Mesenchymal stem cell (in vitro differentiated cells and primary cell): ENCODE measurements at regions not wholly inside any gene's neighbourhood (a gene's known extent, or its start where the extent isn't known, plus 50 kb on each side); places are given as distances from the start of the nearest gene placed in this dataset.

ENCODE experiments used
- DNase-seq: peaks from one replicate; pipeline ENCODE4 v3.0.0-alpha.2; 2013
- H2AFZ ChIP-seq: one replicate; pipeline ENCODE4 v1.6.1; 2013; ENCODE audit warnings: low read depth, mild to moderate bottlenecking, control low read depth, inconsistent platforms, low read length, moderate library complexity
- H2AK5ac ChIP-seq: 2 replicates; pipeline ENCODE4 v1.6.1; 2013; ENCODE audit warnings: low read length, moderate library complexity, mild to moderate bottlenecking, inconsistent platforms; ENCODE audit not compliant: severe bottlenecking
- H2BK120ac ChIP-seq: one replicate; pipeline ENCODE4 v1.6.1; 2013; ENCODE audit warnings: low read depth, mild to moderate bottlenecking, inconsistent platforms, low read length, moderate library complexity
- H2BK12ac ChIP-seq, 2 experiments: one replicate each; pipeline ENCODE4 v1.6.1; 2013; ENCODE audit warnings: inconsistent platforms in 2 of 2, low read length in 2 of 2, mild to moderate bottlenecking in 2 of 2, moderate library complexity in 2 of 2, control low read depth in 1 of 2
- H2BK15ac ChIP-seq: one replicate; pipeline ENCODE4 v1.6.1; 2013; ENCODE audit warnings: mild to moderate bottlenecking, low read depth, inconsistent platforms; ENCODE audit not compliant: poor library complexity, severe bottlenecking
- H2BK5ac ChIP-seq: 2 replicates; pipeline ENCODE4 v1.6.1; 2013; ENCODE audit warnings: low read depth, mild to moderate bottlenecking, low read length, control low read depth, inconsistent platforms; ENCODE audit not compliant: poor library complexity, severe bottlenecking
- H3K14ac ChIP-seq, 2 experiments: one replicate each; pipeline ENCODE4 v1.6.1; 2013; ENCODE audit warnings: inconsistent platforms in 2 of 2, low read length in 2 of 2, control low read depth in 1 of 2, mild to moderate bottlenecking in 1 of 2, moderate library complexity in 1 of 2
- H3K18ac ChIP-seq, 2 experiments: one replicate each; pipeline ENCODE4 v1.6.1; 2013; ENCODE audit warnings: inconsistent platforms in 2 of 2, low read length in 2 of 2, control low read depth in 1 of 2, low read depth in 1 of 2, mild to moderate bottlenecking in 1 of 2
- H3K23ac ChIP-seq, 2 experiments: one replicate each; pipeline ENCODE4 v1.6.1; 2013; ENCODE audit warnings: inconsistent platforms in 2 of 2, low read length in 2 of 2, mild to moderate bottlenecking in 2 of 2, moderate library complexity in 2 of 2, control low read depth in 1 of 2
- H3K27ac ChIP-seq: 2 replicates; pipeline ENCODE4 v1.5.1; 2013; ENCODE audit warnings: mild to moderate bottlenecking, moderate library complexity, low read length, control low read depth, inconsistent platforms; ENCODE audit not compliant: poor library complexity, severe bottlenecking
- H3K27me3 ChIP-seq, 2 experiments: 2 replicates each; pipeline versions ENCODE4 v1.6.1 to v1.7.0; 2013; ENCODE audit warnings: low read length in 2 of 2, mild to moderate bottlenecking in 2 of 2, moderate library complexity in 2 of 2, control low read depth in 1 of 2, inconsistent platforms in 1 of 2; ENCODE audit not compliant: control insufficient read depth in 1 of 2, insufficient read depth in 1 of 2
- H3K36me3 ChIP-seq, 2 experiments: 2 replicates each; pipeline versions ENCODE4 v1.6.1 to v1.7.0; 2013; ENCODE audit warnings: low read length in 2 of 2, control low read depth in 1 of 2, inconsistent platforms in 1 of 2, low read depth in 1 of 2, mild to moderate bottlenecking in 1 of 2; ENCODE audit not compliant: insufficient read depth in 2 of 2, control insufficient read depth in 1 of 2
- H3K4ac ChIP-seq, 2 experiments: one replicate each; pipeline ENCODE4 v1.6.1; 2013; ENCODE audit warnings: inconsistent platforms in 2 of 2, low read length in 2 of 2, mild to moderate bottlenecking in 2 of 2, moderate library complexity in 2 of 2, control low read depth in 1 of 2, low read depth in 1 of 2
- H3K4me1 ChIP-seq: 2 replicates; pipeline ENCODE4 v1.6.1; 2013; ENCODE audit warnings: low read depth, low read length, control low read depth; ENCODE audit not compliant: control insufficient read depth, insufficient read depth
- H3K4me2 ChIP-seq: 2 replicates; pipeline ENCODE4 v1.6.1; 2013; ENCODE audit warnings: low read length, mild to moderate bottlenecking, inconsistent platforms; ENCODE audit not compliant: poor library complexity, severe bottlenecking
- H3K4me3 ChIP-seq, 2 experiments: 2 replicates each; pipeline versions ENCODE4 v1.5.1 to v1.7.0; 2013; ENCODE audit warnings: low read length in 2 of 2, mild to moderate bottlenecking in 2 of 2, control low read depth in 1 of 2, low read depth in 1 of 2; ENCODE audit not compliant: insufficient read depth in 1 of 2
- H3K79me1 ChIP-seq: replicated peaks from 2 replicates; pipeline ENCODE4 v1.6.1; 2013; ENCODE audit warnings: mild to moderate bottlenecking, control low read depth, low read length, inconsistent platforms; ENCODE audit not compliant: poor library complexity, severe bottlenecking
- H3K9ac ChIP-seq: 2 replicates; pipeline ENCODE4 v1.7.0; 2013; ENCODE audit warnings: mild to moderate bottlenecking, low read length, moderate library complexity
- H3K9me3 ChIP-seq: 2 replicates; pipeline ENCODE4 v1.7.0; 2013; ENCODE audit warnings: mild to moderate bottlenecking, low read length; ENCODE audit not compliant: control insufficient read depth
- H4K8ac ChIP-seq: one replicate; pipeline ENCODE4 v1.6.1; 2013; ENCODE audit warnings: inconsistent platforms, mild to moderate bottlenecking, low read length, moderate library complexity
- H4K91ac ChIP-seq: one replicate; pipeline ENCODE4 v1.6.1; 2013; ENCODE audit warnings: mild to moderate bottlenecking, low read length, inconsistent platforms
- WGBS: methylation state at CpG from one replicate; pipeline ENCODE4 v1.1.7; 2013; ENCODE audit warnings: mixed read lengths; 5-methylcytosine and 5-hydroxymethylcytosine counted together

- Histone ChIP-seq H4K8ac (no peak overlapping the region), H3K4me1 (no peaks in the 10 kb centered on the region), H2AK5ac (no peak overlapping the region), H3K14ac (no peak overlapping the region), H2AFZ (no peak overlapping the region), H3K27me3 (no peaks in the 10 kb centered on the region), H3K18ac (no peak overlapping the region), H4K91ac (no peak overlapping the region), H3K36me3 (no peaks in the 10 kb centered on the region), H3K27ac (no peak overlapping the region), H3K4me3 (no peak overlapping the region), H3K9me3 (no peaks in the 10 kb centered on the region), H2BK5ac (no peak overlapping the region), H2BK15ac (no peak overlapping the region), H3K79me1 (no peaks in the 10 kb centered on the region), H3K9ac (no peak overlapping the region), H3K4ac (no peak overlapping the region), H2BK12ac (no peak overlapping the region), H3K23ac (no peak overlapping the region), H3K4me2 (no peak overlapping the region), H2BK120ac (no peak overlapping the region)
- 100% methylated on average over 1 of the region's 1 CpG for WGBS
- DNase-seq = no peak
Observed at GRCh38 chr18:68234131-68234530, 480.8 kb downstream of the TMX3 start.

DNA sequence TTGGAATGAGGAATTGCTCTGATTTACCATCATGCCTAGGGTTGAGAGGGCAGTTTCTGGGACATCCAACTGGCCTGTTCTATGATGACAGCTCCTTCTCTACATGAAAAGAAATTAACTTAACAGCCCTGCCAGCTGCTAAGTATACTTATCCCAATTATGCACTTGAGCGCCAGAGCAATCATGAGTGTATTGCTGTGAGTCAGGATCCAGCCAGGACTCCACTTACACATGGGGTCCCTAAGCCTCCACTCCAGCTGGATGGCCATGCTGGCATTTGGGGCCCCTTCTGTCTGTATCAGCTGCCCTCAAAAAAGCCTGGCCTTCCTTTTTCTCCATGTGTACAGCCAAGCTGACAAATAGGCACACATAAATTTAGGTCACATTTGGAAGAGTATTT, 481.9 kb downstream of the TMX3 start:
- no peak overlapping the region for H3K4ac ChIP-seq
- H3K18ac ChIP-seq = no peak overlapping the region
- H3K23ac ChIP-seq = no peak overlapping the region
- H2AK5ac ChIP-seq = no peak overlapping the region
- H4K91ac ChIP-seq = no peak overlapping the region
- no peak overlapping the region for H3K4me3 ChIP-seq
- no peak overlapping the region for H3K14ac ChIP-seq
- H2AFZ ChIP-seq = no peak overlapping the region
- no peaks in the 10 kb centered on the region for H3K9me3 ChIP-seq
- no peak overlapping the region for H2BK5ac ChIP-seq
- H3K9ac ChIP-seq = no peak overlapping the region
- no peak overlapping the region for H2BK120ac ChIP-seq
- H3K27ac ChIP-seq = no peak overlapping the region
- H3K4me2 ChIP-seq = no peak overlapping the region
- no peak for DNase-seq
- H2BK12ac ChIP-seq = no peak overlapping the region
- WGBS = 91% methylated on average over 1 of the region's 1 CpG
- H4K8ac ChIP-seq = no peak overlapping the region
- no peaks in the 10 kb centered on the region for H3K79me1 ChIP-seq
- no peaks in the 10 kb centered on the region for H3K36me3 ChIP-seq
- H2BK15ac ChIP-seq = no peak overlapping the region
- no peaks in the 10 kb centered on the region for H3K27me3 ChIP-seq
- H3K4me1 ChIP-seq = no peaks in the 10 kb centered on the region

GRCh38 chr18:68229351-68229750, 485.6 kb downstream of the TMX3 start:
- Histone ChIP-seq H3K27ac (no peak overlapping the region), H3K36me3 (no peaks in the 10 kb centered on the region), H3K9ac (no peak overlapping the region), H3K23ac (no peak overlapping the region), H4K8ac (no peak overlapping the region), H3K18ac (no peak overlapping the region), H3K4me1 (no peaks in the 10 kb centered on the region), H2AFZ (no peak overlapping the region), H3K14ac (no peak overlapping the region), H2AK5ac (no peak overlapping the region), H2BK5ac (no peak overlapping the region), H2BK120ac (no peak overlapping the region), H2BK12ac (no peak overlapping the region), H3K27me3 (no peaks in the 10 kb centered on the region), H3K4me3 (no peak overlapping the region), H2BK15ac (no peak overlapping the region), H3K9me3 (no peaks in the 10 kb centered on the region), H3K79me1 (no peaks in the 10 kb centered on the region), H4K91ac (no peak overlapping the region), H3K4me2 (no peak overlapping the region), H3K4ac (no peak overlapping the region)
- no peak for DNase-seq
- 85% methylated on average over 8 of the region's 8 CpGs for whole genome bisulfite sequencing

- Histone ChIP-seq H3K9me3 (no peaks in the 10 kb centered on the region), H4K8ac (no peak overlapping the region), H2BK15ac (no peak overlapping the region), H2AFZ (no peak overlapping the region), H3K9ac (no peak overlapping the region), H3K27ac (no peak overlapping the region), H3K23ac (no peak overlapping the region), H3K36me3 (no peaks in the 10 kb centered on the region), H3K27me3 (no peaks in the 10 kb centered on the region), H3K18ac (no peak overlapping the region), H3K14ac (no peak overlapping the region), H3K4ac (no peak overlapping the region), H2BK12ac (no peak overlapping the region), H3K79me1 (no peaks in the 10 kb centered on the region), H3K4me1 (no peaks in the 10 kb centered on the region), H2BK120ac (no peak overlapping the region), H2AK5ac (no peak overlapping the region), H3K4me2 (no peak overlapping the region), H2BK5ac (no peak overlapping the region), H4K91ac (no peak overlapping the region), H3K4me3 (no peak overlapping the region)
- WGBS = 89% methylated on average over 1 of the region's 1 CpG
- no peak for DNase-seq
Observed at GRCh38 chr18:68221111-68221724, 493.7 kb downstream of the TMX3 start.
